OCI-LY7 (cell line): ENCODE measurements at regions not wholly inside any gene's neighbourhood (a gene's known extent, or its start where the extent isn't known, plus 50 kb on each side); places are given as distances from the start of the nearest gene placed in this dataset.
"Not testable (repeated sequence)": the region's sequence is repeated elsewhere in the genome, so short reads cannot be mapped to it uniquely, and the experiment has no call there.

Experiments used
- BruUV-seq: library from RNA; stranded (reverse); fragments of 400-500 nt; replicated peaks from 2 replicates; lab custom pipeline; 2021; lab: Mats Ljungman, UMichigan
- CTCF ChIA-PET: fragments of 300-600 bp; sonication (Branson Sonifier 250); formaldehyde crosslinking; loops from one replicate; lab custom pipeline; 2022; ENCODE audit warnings: antibody characterized with exemption; ENCODE audit not compliant: unreplicated experiment; lab: Charles Lee
- POLR2A ChIA-PET: fragments of 300-600 bp; sonication (Branson Sonifier 250); formaldehyde crosslinking; loops from one replicate; lab custom pipeline; 2022; ENCODE audit warnings: antibody characterized with exemption; lab: Charles Lee
- DNase-seq: peaks from one replicate; pipeline ENCODE4 v3.0.0-alpha.2; 2015; ENCODE audit warnings: low spot score
- H2AFZ ChIP-seq: fragments of 200-600 bp; sonication (generic), shearing (Covaris generic); 2 replicates; pipeline ENCODE4 v1.6.1; 2014; ENCODE audit warnings: mild to moderate bottlenecking, antibody characterized with exemption, low read length, moderate library complexity
- H3K27ac ChIP-seq: fragments of 200-600 bp; sonication (generic); 2 replicates; pipeline ENCODE4 v1.5.1; 2014; ENCODE audit warnings: mixed run types, low read depth, mild to moderate bottlenecking, moderate library complexity, low read length, inconsistent platforms; ENCODE audit not compliant: poor library complexity, severe bottlenecking
- H3K36me3 ChIP-seq: fragments of 200-600 bp; sonication (generic); 2 replicates; pipeline ENCODE4 v1.6.1; 2014; ENCODE audit warnings: mild to moderate bottlenecking, antibody characterized with exemption, low read length, moderate library complexity, mixed read lengths; ENCODE audit not compliant: insufficient read depth
- H3K4me1 ChIP-seq: fragments of 200-600 bp; sonication (generic); 2 replicates; pipeline ENCODE4 v1.5.1; 2014; ENCODE audit warnings: mild to moderate bottlenecking, low read length; ENCODE audit not compliant: insufficient read depth, poor library complexity, severe bottlenecking
- H3K4me2 ChIP-seq: fragments of 200-600 bp; sonication (generic); 2 replicates; pipeline ENCODE4 v1.6.1; 2014; ENCODE audit warnings: mild to moderate bottlenecking, low read length
- H3K4me3 ChIP-seq: fragments of 200-600 bp; sonication (generic); 2 replicates; pipeline ENCODE4 v1.5.1; 2014; ENCODE audit warnings: mild to moderate bottlenecking, low read depth, low read length; ENCODE audit not compliant: poor library complexity, severe bottlenecking
- H3K79me2 ChIP-seq: fragments of 200-600 bp; sonication (generic); 2 replicates; pipeline ENCODE4 v1.6.1; 2016; ENCODE audit warnings: low read depth, mild to moderate bottlenecking, low read length, moderate library complexity, mixed read lengths; ENCODE audit not compliant: insufficient read depth
- H3K9me2 ChIP-seq: fragments of 200-600 bp; sonication (generic); 2 replicates; pipeline ENCODE4 v1.6.1; 2016; ENCODE audit warnings: mild to moderate bottlenecking, low read length, mixed read lengths; ENCODE audit not compliant: insufficient read depth
- H3K9me3 ChIP-seq: fragments of 200-600 bp; sonication (generic); 2 replicates; pipeline ENCODE4 v1.6.1; 2014; ENCODE audit warnings: mild to moderate bottlenecking, mixed run types, low read length, mixed read lengths
- H4K20me1 ChIP-seq: fragments of 200-600 bp; sonication (generic); 2 replicates; pipeline ENCODE4 v1.6.1; 2014; ENCODE audit warnings: mild to moderate bottlenecking, antibody characterized with exemption, low read length, moderate library complexity, mixed read lengths; ENCODE audit not compliant: insufficient read depth
- EZH2phosphoT487 ChIP-seq: fragments of 200-600 bp; sonication (generic); IDR thresholded peaks from 2 replicates; pipeline ENCODE4 v1.6.1; 2018; ENCODE audit warnings: low read depth, borderline replicate concordance, mild to moderate bottlenecking, mixed run types, antibody characterized with exemption, low read length, moderate library complexity, mixed read lengths
- intact Hi-C: fragments of 100-400 bp; cut with micrococcal nuclease; formaldehyde crosslinking; loops from one replicate; pipeline ENCODE4 v1.10.0; 2022; ENCODE audit not compliant: unreplicated experiment
- TF ChIP-seq, protein P1 (sequence below): fragments of 200-600 bp; sonication (generic); conservative IDR thresholded peaks from 2 replicates; pipeline ENCODE4 v1.5.1; 2014; ENCODE audit warnings: mild to moderate bottlenecking, antibody characterized with exemption, low read length, moderate library complexity, mixed read lengths

- TF ChIP-seq, protein P1, sequence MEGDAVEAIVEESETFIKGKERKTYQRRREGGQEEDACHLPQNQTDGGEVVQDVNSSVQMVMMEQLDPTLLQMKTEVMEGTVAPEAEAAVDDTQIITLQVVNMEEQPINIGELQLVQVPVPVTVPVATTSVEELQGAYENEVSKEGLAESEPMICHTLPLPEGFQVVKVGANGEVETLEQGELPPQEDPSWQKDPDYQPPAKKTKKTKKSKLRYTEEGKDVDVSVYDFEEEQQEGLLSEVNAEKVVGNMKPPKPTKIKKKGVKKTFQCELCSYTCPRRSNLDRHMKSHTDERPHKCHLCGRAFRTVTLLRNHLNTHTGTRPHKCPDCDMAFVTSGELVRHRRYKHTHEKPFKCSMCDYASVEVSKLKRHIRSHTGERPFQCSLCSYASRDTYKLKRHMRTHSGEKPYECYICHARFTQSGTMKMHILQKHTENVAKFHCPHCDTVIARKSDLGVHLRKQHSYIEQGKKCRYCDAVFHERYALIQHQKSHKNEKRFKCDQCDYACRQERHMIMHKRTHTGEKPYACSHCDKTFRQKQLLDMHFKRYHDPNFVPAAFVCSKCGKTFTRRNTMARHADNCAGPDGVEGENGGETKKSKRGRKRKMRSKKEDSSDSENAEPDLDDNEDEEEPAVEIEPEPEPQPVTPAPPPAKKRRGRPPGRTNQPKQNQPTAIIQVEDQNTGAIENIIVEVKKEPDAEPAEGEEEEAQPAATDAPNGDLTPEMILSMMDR: no peak
- TF ChIP-seq EZH2phosphoT487: no peak
- Histone ChIP-seq H3K36me3 (no peaks in the 10 kb centered on the region), H3K9me3 (no peaks in the 10 kb centered on the region), H3K27ac (no peak overlapping the region), H3K4me2 (no peak overlapping the region), H2AFZ (no peak overlapping the region), H3K79me2 (no peaks in the 10 kb centered on the region), H3K4me1 (no peaks in the 10 kb centered on the region), H3K9me2 (no peaks in the 10 kb centered on the region), H3K4me3 (no peak overlapping the region), H4K20me1 (no peaks in the 10 kb centered on the region)
- POLR2A ChIA-PET: no interaction called here
- BruUV-seq: no TSS peak
- DNase-seq: no peak
- CTCF ChIA-PET: no interaction called here
- intact Hi-C loops: no loop called here
Observed at GRCh38 chr1:114249691-114250090, 96.0 kb upstream of the SYT6 start.

DNA sequence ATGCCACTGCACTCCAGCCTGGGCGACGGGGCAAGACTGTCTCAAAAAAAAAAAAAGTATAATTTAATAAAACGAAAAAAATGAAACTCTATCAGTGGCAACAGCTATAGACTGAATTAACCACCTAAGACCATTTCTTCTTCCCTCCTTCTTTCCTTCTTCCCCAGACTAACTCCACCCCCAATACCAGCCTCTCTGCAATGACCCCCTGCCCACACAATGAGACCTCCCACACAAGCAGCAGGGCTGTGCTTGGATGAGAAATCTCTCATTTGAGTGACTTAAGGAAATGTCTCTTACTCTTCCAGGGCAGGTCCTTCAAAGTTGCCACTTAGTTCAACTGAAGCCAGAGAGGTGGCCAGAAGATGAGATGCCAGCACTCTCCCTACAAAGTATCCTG lies 94.5 kb upstream of the SYT6 start:
- no peak overlapping the region for H2AFZ ChIP-seq
- H3K79me2 ChIP-seq: no peaks in the 10 kb centered on the region
- no peak overlapping the region for H3K27ac ChIP-seq
- intact Hi-C loops: no loop called here
- no peaks in the 10 kb centered on the region for H3K9me3 ChIP-seq
- TF ChIP-seq EZH2phosphoT487: no peak
- TF ChIP-seq, protein P1: no peak
- no peak for DNase-seq
- no peak overlapping the region for H3K4me2 ChIP-seq
- POLR2A ChIA-PET: no interaction called here
- no peaks in the 10 kb centered on the region for H3K4me1 ChIP-seq
- no peak overlapping the region for H3K4me3 ChIP-seq
- H3K9me2 ChIP-seq: no peaks in the 10 kb centered on the region
- H4K20me1 ChIP-seq: no peaks in the 10 kb centered on the region
- CTCF ChIA-PET: no interaction called here
- no peaks in the 10 kb centered on the region for H3K36me3 ChIP-seq
- BruUV-seq: no TSS peak

- H3K9me2 ChIP-seq, H3K79me2 ChIP-seq, H3K4me3 ChIP-seq, H3K36me3 ChIP-seq, H3K4me1 ChIP-seq, H3K27ac ChIP-seq, H3K4me2 ChIP-seq, DNase-seq, BruUV-seq, H3K9me3 ChIP-seq, CTCF ChIA-PET, intact Hi-C loops, POLR2A ChIA-PET, H4K20me1 ChIP-seq, H2AFZ ChIP-seq: not testable (repeated sequence)
Observed at GRCh38 chr1:114242531-114243210, 89.0 kb upstream of the SYT6 start.
